Glutamatergic neuron (in vitro differentiated cells): ENCODE measurements at regions not wholly inside any gene's neighbourhood (a gene's known extent, or its start where the extent isn't known, plus 50 kb on each side); places are given as distances from the start of the nearest gene placed in this dataset.

Experiments
- DNase-seq: peaks from one replicate; pipeline ENCODE4 v3.0.0; 2022
- H3K27ac Mint-ChIP-seq: one replicate; pipeline ENCODE4 v1.8.0; 2020; ENCODE audit warnings: mild to moderate bottlenecking, mixed read lengths, inconsistent platforms; ENCODE audit not compliant: unreplicated experiment
- H3K27me3 Mint-ChIP-seq: one replicate; pipeline ENCODE4 v1.8.0; 2020; ENCODE audit warnings: mild to moderate bottlenecking, moderate library complexity, mixed read lengths, inconsistent platforms; ENCODE audit not compliant: unreplicated experiment
- H3K36me3 Mint-ChIP-seq: one replicate; pipeline ENCODE4 v1.8.0; 2020; ENCODE audit warnings: mild to moderate bottlenecking, mixed read lengths, inconsistent platforms; ENCODE audit not compliant: unreplicated experiment
- H3K4me1 Mint-ChIP-seq: one replicate; pipeline ENCODE4 v1.8.0; 2020; ENCODE audit warnings: mild to moderate bottlenecking, low read depth, mixed read lengths, inconsistent platforms; ENCODE audit not compliant: unreplicated experiment
- H3K4me3 Mint-ChIP-seq: one replicate; pipeline ENCODE4 v1.8.0; 2020; ENCODE audit warnings: mild to moderate bottlenecking, mixed read lengths, inconsistent platforms; ENCODE audit not compliant: unreplicated experiment
- H3K9me3 Mint-ChIP-seq: one replicate; pipeline ENCODE4 v1.8.0; 2020; ENCODE audit warnings: mild to moderate bottlenecking, moderate library complexity, mixed read lengths, inconsistent platforms; ENCODE audit not compliant: unreplicated experiment
- CTCF ChIP-seq: fragments of 200-600 bp; sonication (generic); IDR thresholded peaks from one replicate; pipeline ENCODE4 v1.5.0; 2021; ENCODE audit not compliant: partially characterized antibody, unreplicated experiment

GRCh38 chrX:124256629-124257380, 75.7 kb upstream of the TEX13D start:
- Mint-ChIP-seq H3K4me3 (no peak overlapping the region), H3K27ac (no peak overlapping the region), H3K9me3 (no peaks in the 10 kb centered on the region), H3K27me3 (no peaks in the 10 kb centered on the region), H3K4me1 (no peaks in the 10 kb centered on the region), H3K36me3 (no peaks in the 10 kb centered on the region)
- no peak for DNase-seq
- TF ChIP-seq CTCF = no peak

- no peaks in the 10 kb centered on the region for H3K9me3 Mint-ChIP-seq
- no peaks in the 10 kb centered on the region for H3K36me3 Mint-ChIP-seq
- no peaks in the 10 kb centered on the region for H3K4me1 Mint-ChIP-seq
- TF ChIP-seq CTCF = no peak
- no peak overlapping the region for H3K4me3 Mint-ChIP-seq
- no peaks in the 10 kb centered on the region for H3K27me3 Mint-ChIP-seq
- no peak for DNase-seq
- no peak overlapping the region for H3K27ac Mint-ChIP-seq
Measured at GRCh38 chrX:124257924-124258702, 74.3 kb upstream of the TEX13D start.

- no peak for TF ChIP-seq CTCF
- Mint-ChIP-seq H3K36me3 (no peaks in the 10 kb centered on the region), H3K27me3 (peaks cover 1% of the 10 kb centered on the region), H3K9me3 (no peaks in the 10 kb centered on the region), H3K27ac (no peak overlapping the region), H3K4me1 (no peaks in the 10 kb centered on the region), H3K4me3 (no peak overlapping the region)
- no peak for DNase-seq
Measured at GRCh38 chrX:124260845-124261244, 71.6 kb upstream of the TEX13D start.

GRCh38 chrX:124263743-124264142, 68.7 kb upstream of the TEX13D start:
- H3K27me3 Mint-ChIP-seq = peaks cover 1% of the 10 kb centered on the region
- TF ChIP-seq CTCF = no peak
- no peaks in the 10 kb centered on the region for H3K9me3 Mint-ChIP-seq
- no peak overlapping the region for H3K4me3 Mint-ChIP-seq
- no peak overlapping the region for H3K27ac Mint-ChIP-seq
- H3K36me3 Mint-ChIP-seq = no peaks in the 10 kb centered on the region
- no peak for DNase-seq
- H3K4me1 Mint-ChIP-seq = no peaks in the 10 kb centered on the region

GRCh38 chrX:124268099-124268498, 64.4 kb upstream of the TEX13D start:
- Mint-ChIP-seq H3K4me3 (no peak overlapping the region), H3K27me3 (peaks cover 3% of the 10 kb centered on the region), H3K9me3 (no peaks in the 10 kb centered on the region), H3K36me3 (no peaks in the 10 kb centered on the region), H3K4me1 (no peaks in the 10 kb centered on the region), H3K27ac (no peak overlapping the region)
- TF ChIP-seq CTCF = no peak
- no peak for DNase-seq
